GM18502 (cell line): ENCODE measurements at regions not wholly inside any gene's neighbourhood (a gene's known extent, or its start where the extent isn't known, plus 50 kb on each side); places are given as distances from the start of the nearest gene placed in this dataset.
"Not testable (repeated sequence)": the region's sequence is repeated elsewhere in the genome, so short reads cannot be mapped to it uniquely, and the experiment has no call there.

ENCODE experiments used
- ATAC-seq: cut with Tn5 transposase; IDR thresholded peaks from one replicate; pipeline ENCODE4 v1.9.1; 2021; ENCODE audit warnings: mild to moderate bottlenecking; ENCODE audit not compliant: unreplicated experiment, poor library complexity

- ATAC-seq, result no peak
These were observed 67.2 kb downstream of the BUB3 start for GRCh38 chr10:123221418-123221817.

- ATAC-seq, result no peak
These were observed 68.6 kb downstream of the BUB3 start for GRCh38 chr10:123222832-123223231.

- no peak for ATAC-seq
These were observed 73.5 kb downstream of the BUB3 start for GRCh38 chr10:123227706-123228105.

GRCh38 chr10:123229927-123230630, 75.9 kb downstream of the BUB3 start:
- no peak for ATAC-seq

- not testable (repeated sequence) for ATAC-seq
These were observed 78.7 kb downstream of the BUB3 start for GRCh38 chr10:123232879-123233278.

GRCh38 chr10:123235014-123235413, 80.8 kb downstream of the BUB3 start:
- not testable (repeated sequence) for ATAC-seq

- no peak for ATAC-seq
These were observed 81.9 kb downstream of the BUB3 start for GRCh38 chr10:123236126-123236525.

DNA sequence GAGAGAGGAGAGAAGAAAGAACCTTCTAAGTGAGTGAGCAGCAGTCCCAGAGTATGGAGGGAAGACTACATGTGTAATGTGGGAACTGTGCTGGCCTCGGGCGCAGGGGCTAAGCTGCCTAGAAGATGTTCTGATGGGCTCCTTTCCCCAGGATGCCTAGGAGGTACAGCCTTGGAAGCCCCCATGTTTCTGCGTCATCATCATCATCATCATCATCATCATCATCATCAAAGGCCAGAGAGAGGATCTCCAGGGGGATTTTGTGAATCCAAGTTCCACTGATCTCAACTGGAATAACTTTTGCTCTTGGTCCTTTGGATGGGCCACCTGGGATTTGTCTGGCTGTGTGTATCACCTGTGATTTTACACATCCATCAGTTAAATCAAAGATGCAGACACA, 86.0 kb downstream of the BUB3 start:
- ATAC-seq, result no peak

GRCh38 chr10:123240776-123241175, 86.6 kb downstream of the BUB3 start:
- ATAC-seq, result no peak

GRCh38 chr10:123241391-123242141, 87.4 kb downstream of the BUB3 start:
- peak; percentile 84 for ATAC-seq

DNA sequence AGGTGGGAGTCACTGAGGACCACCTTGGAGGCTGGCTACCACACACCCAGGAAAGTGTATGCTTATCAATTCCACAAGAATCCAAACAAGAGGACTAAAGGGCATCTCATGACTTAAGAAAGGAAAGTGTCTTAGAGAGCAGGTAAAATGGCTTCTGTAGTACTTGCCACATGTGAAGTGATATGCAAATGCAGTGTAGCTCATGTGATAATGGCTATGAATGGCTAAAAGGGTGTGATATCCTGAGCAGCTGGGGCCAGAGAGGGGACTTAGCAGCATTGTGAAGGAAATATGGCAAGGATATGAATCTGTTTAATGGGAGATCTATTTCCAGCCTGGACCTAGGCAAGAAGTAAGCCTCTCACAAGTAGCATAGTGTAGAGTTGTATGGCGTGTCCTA, 90.5 kb downstream of the BUB3 start:
- ATAC-seq, result no peak

- no peak for ATAC-seq
These were observed 91.1 kb downstream of the BUB3 start for GRCh38 chr10:123245264-123245663.

- ATAC-seq, result no peak
These were observed 95.7 kb downstream of the BUB3 start for GRCh38 chr10:123249894-123250293.

- ATAC-seq, result no peak
These were observed 96.4 kb downstream of the BUB3 start for GRCh38 chr10:123250640-123251039.

DNA sequence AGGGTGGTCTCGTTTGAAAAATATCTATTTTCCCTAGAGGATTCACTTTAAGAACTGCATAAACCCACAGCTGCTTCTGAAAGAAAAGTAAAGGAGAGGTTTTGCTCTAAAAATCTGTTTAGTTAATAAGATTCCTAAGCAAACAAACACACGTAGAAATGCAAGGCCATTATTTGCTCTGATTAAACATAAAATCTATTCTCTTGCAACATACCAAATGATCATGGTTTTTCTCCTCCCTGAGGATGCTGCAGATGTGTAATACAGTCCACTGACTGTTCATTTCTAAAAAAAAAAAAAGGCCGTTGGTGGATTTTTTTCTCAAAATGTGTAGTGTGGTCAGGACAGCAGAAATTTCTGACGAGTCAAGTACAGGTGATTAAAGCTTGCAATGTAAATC, 98.6 kb downstream of the BUB3 start:
- no peak for ATAC-seq

DNA sequence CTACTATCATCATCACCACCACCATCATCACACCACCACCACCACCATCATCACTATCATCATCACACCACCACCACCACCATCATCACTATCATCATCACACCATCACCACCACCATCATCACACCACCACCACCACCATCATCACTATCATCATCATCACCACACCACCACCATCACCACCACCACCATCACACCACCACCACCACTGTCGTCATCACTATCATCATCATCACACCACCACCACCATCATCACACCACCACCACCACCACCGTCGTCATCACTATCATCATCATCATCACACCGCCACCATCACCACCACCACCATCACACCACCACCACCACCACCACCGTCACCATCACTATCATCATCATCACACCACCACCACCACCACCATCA, 100.1 kb downstream of the BUB3 start:
- ATAC-seq, result not testable (repeated sequence)

DNA sequence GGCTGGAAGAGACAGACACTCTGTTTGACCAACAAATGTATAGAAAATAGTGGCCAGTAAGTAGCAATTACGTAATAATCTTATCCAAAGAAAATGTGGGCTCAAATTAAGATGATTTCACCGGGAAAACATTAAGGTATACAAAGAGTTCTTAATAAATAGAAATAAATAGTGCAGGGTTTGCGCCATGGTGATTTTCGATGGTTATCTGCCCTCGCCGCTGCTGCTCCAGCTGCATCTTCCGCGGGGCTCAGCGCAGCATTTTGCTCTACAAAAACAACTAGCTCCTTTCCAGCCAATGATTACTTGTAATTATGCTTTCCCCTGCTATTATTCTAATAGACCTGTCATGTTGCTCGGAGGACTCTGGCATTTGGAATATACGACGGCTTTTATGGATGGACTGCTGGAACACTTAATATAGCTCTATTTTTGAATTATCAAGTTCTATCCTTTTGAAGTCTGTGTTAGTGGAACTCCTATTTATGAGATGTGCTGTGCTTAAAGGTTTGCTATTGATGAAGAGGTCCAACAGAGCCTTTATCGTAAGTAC, 103.8 kb downstream of the BUB3 start:
- no peak for ATAC-seq

DNA sequence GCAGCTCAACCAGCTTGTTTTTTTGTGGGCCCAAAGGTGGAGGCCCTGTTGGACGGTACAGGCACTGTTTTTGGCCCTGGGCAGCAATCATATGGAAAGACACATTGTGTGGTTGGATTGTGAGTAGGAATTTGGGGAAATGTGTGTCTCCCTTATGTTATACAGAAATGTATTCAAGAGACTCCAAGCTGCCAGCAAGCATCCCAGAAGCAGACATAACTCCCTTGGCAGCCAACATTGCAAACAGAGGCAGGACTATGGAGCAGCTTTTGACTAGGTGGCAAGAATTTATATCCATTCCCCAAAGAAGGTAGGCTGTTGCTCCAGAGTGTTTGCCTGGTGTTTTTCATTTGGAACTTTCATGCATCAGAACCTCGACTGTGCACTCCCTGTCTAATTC, 104.9 kb downstream of the BUB3 start:
- ATAC-seq, result no peak

DNA sequence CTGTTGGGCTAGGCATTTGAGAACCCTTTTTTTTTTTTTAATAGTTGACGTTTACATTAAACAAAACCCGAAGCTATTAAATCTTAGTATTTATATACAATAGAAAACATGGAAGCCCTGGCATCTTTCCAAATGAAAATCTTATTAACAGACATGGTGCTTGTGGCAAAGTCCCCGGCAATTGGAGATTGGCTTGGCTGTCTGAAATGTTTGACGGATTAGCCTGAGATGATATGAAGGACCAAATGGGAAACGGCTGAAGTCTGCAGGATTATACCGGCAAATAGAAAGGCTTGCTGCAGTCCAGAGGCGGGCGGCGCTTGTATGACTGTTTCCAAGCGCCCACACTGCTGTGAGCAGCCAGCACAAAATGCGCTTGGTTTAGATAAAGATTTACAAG, 105.6 kb downstream of the BUB3 start:
- no peak for ATAC-seq

DNA sequence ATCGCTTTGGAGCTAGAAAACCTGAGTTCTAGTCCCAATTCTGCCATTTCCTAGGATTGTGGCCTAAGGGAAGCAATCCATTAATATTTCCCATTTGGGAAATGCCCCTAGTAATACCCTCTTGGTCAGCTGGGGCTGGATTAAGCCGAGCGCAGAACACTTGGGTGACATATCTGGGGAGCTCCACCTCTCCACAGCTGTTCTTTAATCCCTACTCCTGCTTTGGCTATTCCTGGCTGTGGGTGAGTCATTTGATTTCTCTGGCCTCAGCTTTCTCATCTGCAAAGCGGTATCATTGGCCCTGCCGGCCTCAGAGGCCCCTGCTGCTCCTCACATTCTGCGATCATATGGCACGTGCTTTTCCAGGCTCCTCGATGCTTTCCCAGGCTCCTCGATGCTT, 108.3 kb downstream of the BUB3 start:
- ATAC-seq, result no peak

GRCh38 chr10:123266971-123267370, 112.8 kb downstream of the BUB3 start:
- no peak for ATAC-seq
